NCI-H748 treated with DMSO at 0.1 percent for 48 hours (cell line): ENCODE measurements at regions not wholly inside any gene's neighbourhood (a gene's known extent, or its start where the extent isn't known, plus 50 kb on each side); places are given as distances from the start of the nearest gene placed in this dataset.

Experiments used
- DNase-seq: peaks from one replicate; lab custom pipeline; 2025; lab: John Stamatoyannopoulos, UW

DNA sequence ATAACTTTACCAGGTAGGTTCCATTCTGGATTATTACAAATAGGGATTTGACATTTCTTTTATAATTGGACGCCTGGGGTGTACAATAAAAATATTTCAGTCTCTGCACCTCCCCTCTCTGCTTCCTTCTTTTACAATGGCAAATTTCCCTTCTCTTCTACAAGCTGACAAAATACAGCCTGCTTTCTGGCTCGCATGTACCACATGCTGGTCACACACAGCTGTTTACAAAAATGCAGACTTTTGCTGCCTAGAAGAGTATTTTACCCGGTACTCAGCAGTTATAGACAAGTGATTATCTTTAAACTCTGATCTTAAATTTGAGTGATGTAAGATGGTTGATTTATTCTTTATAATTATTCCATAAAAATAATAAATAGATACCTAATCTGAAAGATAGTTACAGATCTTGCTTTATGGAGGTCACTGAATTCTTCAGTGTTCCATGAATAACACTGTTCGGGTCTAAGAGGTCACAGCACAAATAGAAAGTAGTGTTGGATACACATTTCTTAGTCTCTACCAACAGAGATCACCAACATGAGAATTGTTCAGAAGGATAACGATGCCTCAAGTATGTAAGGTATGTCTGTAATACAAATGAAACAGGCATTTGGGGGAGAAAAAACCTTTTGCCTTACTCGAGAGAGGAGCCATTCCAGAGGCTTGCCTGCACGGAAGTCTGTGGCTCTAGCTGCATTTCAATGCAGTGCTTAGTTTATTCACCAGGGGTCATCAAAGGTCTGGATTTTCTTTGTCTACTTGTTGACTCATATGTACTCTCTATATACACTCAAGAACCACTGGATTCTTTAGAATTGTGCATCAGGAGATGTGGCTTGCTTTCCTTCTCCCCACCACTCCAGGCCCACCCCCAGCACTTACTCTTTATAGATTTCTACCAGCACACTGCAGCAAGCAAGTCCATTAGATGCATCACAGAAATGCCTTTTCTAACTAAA is 206.6 kb upstream of the RFX3 start:
- DNase-seq: peak; percentile 69

- no peak for DNase-seq
Measured at GRCh38 chr9:3730511-3730922, 204.7 kb upstream of the RFX3 start.

- DNase-seq: no peak
Measured at GRCh38 chr9:3721096-3721495, 195.3 kb upstream of the RFX3 start.

- no peak for DNase-seq
Measured at GRCh38 chr9:3719286-3719685, 193.5 kb upstream of the RFX3 start.

DNA sequence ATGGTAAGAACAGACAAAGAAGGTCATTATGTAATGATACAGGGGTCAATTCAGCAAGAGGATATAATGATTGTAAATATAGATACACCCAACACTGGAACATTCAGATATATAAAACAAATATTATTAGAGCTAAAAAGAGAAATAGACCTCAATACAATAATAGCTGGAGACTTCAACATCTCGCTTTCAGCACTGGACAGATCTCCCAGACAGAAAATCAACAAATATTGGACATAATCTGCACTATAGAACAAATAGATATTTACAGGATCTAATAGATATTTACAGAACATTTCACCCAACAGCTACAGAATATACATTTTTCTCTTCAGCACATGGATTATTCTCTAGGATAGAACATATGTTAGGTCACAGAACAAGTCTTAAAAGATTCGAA is 190.6 kb upstream of the RFX3 start:
- no peak for DNase-seq

DNA sequence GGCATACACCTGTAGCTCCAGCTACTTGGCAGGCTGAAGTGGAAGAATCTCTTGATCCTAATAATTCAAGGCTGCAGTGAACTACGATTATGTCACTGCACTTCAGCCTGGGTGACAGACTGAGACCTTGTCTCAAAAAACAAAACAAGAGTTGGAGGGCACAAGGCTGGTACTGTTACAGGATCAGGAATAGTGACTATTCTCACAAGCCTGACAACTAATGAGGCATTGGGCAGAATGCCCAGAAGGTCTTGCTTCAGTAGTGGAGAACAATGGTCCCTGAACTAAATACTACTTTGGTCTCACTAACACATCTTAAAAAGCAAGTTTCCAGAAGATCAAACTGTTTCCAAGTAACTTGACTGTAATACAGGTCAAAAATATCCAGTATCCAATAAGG is 182.9 kb upstream of the RFX3 start:
- peak; percentile 21 for DNase-seq

DNA sequence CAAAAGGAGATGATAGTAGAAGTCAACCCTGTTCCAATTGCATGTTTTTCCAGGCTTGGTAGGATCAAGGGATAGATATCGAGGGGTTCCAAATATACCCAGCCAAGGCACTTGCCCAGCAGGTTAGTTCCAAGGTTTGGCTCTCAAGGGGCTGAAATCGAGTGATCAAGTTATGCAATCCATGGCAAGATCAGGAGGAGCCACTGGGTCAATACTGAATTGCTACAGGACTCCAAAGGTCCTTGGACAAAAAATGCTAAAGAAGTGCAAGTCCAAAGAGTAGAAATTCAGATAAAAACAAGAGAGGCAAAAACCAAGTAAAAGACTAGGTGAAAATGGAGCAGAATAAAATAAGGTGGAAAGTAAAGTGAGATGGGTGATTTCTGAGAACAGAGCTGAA is 179.1 kb upstream of the RFX3 start:
- DNase-seq: no peak

- DNase-seq: no peak
Measured at GRCh38 chr9:3700772-3701171, 175.0 kb upstream of the RFX3 start.

GRCh38 chr9:3699883-3700282 is 174.1 kb upstream of the RFX3 start:
- no peak for DNase-seq

DNA sequence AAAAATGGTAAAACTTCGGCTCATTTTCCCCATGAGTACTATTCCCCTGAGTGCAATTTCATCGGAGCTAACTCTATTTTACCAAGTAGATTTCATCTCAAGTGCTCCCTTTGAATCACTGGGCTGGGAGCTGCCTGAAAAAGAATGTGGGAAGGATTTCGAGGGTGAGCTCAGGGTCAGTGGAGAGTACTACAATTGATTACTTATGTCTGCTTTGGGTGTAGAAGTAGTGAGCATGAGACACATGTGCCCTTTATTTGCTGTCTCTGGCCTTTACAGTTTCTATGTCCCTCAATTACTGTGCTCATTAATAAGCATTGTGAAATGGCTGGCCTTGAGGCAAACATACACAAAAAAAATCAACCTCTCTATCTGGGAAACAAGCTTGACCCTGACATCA is 172.7 kb upstream of the RFX3 start:
- DNase-seq: no peak

GRCh38 chr9:3698076-3698475 is 172.3 kb upstream of the RFX3 start:
- no peak for DNase-seq

GRCh38 chr9:3696368-3696767 is 170.6 kb upstream of the RFX3 start:
- peak; percentile 50 for DNase-seq

GRCh38 chr9:3692606-3693005 is 166.8 kb upstream of the RFX3 start:
- DNase-seq: no peak

- DNase-seq: no peak
Measured at GRCh38 chr9:3689555-3689954, 163.8 kb upstream of the RFX3 start.

DNA sequence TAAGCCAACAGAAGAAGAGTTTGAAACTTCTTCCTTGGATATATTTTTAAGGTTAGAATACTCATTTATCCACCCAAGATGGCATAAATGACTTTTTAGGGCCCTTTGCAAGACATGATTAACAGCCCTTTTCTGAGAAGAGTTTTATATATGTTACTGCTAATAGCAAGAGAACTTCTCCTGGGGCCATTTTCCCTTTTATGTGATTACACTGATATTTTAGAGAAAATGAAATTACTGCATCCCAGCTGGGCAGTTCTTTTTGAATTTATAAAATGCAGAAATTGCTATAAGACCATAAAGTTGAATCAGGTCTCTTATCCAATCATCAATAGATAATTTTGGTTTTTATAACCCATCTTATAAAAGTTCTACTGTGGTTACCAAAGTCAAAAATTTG is 161.3 kb upstream of the RFX3 start:
- DNase-seq: no peak

GRCh38 chr9:3682186-3682585 is 156.4 kb upstream of the RFX3 start:
- DNase-seq: no peak

DNA sequence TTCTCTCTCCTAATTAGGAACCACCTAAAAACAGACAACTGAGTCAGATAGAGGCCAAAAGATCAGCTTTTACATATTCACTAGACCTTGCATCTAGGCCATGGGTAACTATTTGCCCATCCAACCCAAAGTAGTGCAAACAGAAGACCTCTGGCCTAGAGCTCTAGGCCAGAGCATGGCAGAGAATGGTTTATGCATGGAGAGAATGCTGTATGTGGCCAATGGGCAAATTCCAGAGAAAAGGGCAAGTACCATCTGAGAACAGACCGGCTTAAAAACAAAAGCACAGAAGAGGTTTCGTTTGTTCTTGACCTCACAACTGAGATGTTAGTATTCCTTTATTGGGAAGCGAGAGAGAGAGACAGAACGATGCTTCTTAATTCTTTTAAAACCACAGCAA is 151.7 kb upstream of the RFX3 start:
- no peak for DNase-seq

DNA sequence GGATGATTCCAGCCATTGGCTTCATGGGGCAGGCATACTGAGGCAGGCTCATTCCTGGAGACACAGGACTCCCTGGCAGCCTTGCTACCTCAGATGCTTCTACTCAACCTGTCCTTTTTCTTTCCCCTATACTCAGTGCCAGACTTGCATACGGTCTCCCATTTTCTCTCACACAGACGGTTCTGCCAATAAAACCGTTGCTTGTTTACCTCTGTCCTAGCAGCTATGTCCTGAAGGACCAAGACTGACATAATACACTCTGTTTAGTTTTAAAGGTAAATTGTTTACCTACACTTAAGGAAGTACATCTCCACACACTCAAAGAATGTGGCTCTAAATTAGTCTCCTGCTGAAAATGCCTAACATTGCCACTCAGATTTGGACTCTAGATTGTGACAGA is 151.0 kb upstream of the RFX3 start:
- no peak for DNase-seq

DNA sequence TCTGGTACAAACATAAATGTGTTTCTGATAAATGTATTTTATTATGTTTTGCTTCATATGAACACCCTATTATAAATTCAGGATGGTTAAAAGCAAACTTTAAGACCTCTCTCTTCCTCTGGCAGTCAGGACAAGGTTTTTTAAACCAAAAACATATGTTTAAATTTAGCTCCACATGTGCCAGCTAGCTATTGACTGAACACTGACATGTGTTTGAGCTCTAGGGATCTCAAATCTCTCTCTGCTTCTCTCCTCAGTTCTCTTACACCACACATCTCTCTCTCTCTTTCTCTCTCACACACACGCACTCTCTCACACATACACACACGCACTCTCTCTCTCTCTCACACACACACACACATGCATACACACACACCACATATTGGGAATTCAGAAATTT is 150.1 kb upstream of the RFX3 start:
- no peak for DNase-seq

- DNase-seq: no peak
Measured at GRCh38 chr9:3674561-3674960, 148.8 kb upstream of the RFX3 start.

DNA sequence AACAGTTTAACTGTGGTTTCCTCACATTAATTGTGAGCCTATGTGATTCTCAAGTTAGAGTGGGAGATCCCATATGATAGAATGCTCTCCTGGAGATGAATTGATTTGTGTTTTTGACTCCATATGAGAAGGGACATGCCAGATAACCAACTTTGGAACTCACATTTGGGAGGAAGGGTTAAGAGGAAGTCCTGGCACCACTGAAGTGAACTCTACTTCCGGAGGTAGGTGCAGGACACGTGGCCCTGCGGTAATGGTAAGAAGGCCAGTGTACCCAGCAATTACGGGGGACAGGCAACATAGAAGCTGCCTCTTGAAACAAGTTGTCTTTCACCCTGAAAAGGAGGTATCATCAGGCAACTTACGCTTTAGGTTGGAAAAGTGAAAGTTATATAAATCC is 146.6 kb upstream of the RFX3 start:
- DNase-seq: no peak

DNA sequence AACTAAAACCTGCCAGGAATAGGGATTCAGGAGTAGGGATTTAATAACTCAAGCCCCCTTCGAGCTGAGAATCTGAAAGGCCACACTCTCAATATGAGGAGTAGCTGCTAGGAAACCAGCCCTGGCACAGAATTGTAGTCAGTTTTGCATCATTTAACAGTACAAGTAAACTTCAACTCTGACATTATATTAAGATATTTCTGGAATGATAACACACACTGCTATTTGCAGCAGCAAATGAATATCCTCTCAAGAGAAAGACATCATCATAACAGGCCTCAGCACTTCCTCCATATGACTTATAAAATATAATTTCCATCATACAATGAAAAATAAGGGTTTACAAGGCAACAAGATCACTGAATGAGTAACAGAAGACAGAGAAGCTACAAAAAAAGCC is 138.2 kb upstream of the RFX3 start:
- DNase-seq: no peak

GRCh38 chr9:3662671-3663070 is 136.9 kb upstream of the RFX3 start:
- no peak for DNase-seq

DNA sequence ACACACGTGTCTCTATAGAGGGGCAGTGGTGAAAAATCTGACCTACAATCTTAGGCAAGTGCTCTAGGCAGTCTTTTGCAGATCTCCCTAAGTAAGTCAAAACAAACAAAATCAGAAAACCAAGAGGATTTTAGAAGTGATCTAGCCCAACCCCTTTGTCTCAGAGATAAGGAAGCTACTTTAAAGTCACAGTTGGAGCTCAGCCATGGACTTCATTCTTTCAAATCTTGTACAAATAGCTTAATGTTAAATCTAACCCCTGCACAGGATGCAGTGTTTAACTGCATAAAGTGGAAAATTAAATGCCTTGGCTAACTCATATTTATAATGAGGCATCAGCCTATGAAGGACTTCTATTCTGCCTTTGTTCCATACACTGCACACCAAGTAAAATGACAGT is 135.1 kb upstream of the RFX3 start:
- DNase-seq: no peak
